ENCODE measurements at regions not wholly inside any gene's neighbourhood (a gene's known extent, or its start where the extent isn't known, plus 50 kb on each side); places are given as distances from the start of the nearest gene placed in this dataset.
"Not testable (repeated sequence)": the region's sequence is repeated elsewhere in the genome, so short reads cannot be mapped to it uniquely, and the experiment has no call there.

- TF ChIP-seq POLR2AphosphoS5 (IDR thresholded peaks at IDR 0.05); CTCF (IDR thresholded peaks at IDR 0.05); EP300 (IDR thresholded peaks at IDR 0.05; ENCODE audit: low read depth): not testable (repeated sequence)
Measured at GRCh38 chr14:83298016-83298415, 1764.4 kb upstream of the SEL1L start.

Data from transverse colon (tissue), 4 donors.